SIG-M5 treated with dmso at 0.1 percent for 504 hours (cell line): ENCODE measurements at regions not wholly inside any gene's neighbourhood (a gene's known extent, or its start where the extent isn't known, plus 50 kb on each side); places are given as distances from the start of the nearest gene placed in this dataset.

ENCODE experiments used
- DNase-seq: peaks from one replicate; lab custom pipeline; 2025; ENCODE audit not compliant: unreplicated experiment; lab: John Stamatoyannopoulos, UW

DNA sequence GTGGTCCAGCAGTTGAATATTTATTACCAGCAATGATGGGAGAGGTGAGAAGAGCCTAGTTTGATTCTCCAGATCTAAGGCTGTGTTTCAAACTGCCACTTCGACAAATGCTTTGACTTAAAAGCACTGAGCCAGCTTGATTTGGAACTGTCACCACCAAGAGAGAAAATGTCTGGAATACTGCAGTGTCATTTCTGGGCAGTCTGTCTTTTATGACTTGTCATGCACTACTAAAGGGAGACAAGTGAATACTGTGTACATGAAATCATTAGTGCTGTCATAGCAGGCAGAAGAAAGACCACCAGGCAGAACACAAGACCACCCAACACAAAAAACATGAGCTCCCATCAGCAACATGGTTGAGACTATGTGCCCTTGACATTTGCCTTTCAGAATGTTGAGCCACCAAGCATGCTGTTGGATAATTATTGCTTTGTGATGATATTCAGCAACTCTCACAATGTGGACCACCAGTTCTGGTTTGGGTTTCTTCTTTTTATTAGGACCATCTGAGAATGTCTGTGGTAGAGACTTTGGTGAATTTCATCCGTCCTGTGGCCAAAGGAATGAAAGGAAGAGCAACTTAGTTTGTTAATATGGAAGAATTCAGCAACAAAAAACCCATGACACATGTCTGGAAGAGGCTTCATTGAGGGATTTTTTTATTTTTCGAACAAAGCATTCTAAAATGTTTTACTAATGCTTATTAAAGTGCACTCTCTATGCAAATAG is 125.8 kb downstream of the NTMT2 start:
- DNase-seq: no peak

DNA sequence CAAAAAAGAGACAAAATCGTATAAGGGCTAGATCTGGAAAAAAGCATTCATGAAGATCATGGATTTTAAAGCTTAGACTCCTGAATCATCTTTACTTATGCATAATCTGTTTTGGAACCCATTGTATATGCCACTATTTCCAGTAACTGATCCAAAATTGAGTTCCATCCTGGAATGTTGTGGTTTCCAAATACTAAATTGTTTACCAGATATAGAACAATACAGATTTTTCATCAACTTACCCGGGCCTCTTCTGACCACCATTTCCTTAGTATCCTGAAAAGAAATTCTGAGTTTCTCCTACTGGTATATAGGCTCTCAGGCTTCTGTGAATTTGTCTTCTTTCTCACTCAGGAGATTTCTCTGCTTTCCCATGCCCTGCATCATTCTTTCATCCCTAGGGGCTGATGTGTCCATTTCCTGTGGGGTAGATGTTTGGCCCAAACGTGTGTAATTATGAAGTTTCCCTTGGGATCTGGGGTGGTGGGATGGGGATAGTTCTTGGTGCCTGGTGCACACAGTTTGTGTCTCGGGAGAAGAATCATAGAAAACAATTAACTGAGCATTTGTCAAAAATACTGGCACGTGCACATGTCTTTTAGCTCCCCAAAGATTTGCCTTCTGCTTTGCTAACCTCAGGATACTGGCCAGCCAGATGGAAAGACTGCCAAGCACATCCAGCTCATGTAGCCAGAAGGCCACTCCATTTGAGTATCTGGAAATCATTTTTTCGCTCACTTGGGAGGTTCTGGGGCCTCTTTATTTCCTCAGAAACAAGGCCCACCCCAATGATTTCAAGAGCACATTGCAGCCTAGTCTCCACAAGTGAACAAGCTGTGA is 127.8 kb downstream of the NTMT2 start:
- no peak for DNase-seq

DNA sequence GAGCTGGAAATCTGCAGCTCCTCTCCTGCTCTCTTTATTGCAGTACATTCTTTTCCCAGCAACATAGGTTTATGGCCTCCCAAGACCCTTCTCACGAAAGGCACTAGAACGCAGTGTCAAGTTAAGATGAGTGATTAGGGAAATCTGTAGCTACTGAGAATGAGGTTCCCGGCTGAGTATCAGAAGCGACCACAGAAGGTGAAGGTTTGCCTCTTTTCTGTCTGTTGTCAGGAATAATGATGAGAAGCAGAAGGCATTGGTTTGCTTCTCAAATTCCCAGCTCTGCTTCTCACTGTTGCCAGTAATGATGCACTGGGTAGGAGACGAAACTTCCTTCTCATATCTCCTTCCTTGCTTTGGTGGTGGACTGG is 128.4 kb downstream of the NTMT2 start:
- no peak for DNase-seq

DNA sequence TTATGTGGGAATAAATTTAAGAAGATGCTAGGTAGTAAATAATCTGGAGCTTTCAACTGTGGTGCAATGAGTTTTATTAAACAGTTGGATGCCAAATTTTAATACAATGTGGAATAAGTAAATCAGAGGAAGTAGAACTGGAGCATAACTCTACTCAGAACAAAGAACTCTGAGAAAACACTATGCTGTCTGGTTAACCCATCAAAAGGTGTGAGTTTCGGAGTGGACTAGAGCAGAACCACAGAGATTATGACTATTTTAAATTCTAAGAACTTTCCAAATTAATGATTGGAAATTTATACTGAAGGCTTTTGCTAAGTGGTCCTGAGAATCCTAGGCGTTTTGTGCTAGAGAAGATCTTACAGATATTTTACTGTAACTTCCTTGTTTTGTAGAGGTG is 132.2 kb downstream of the NTMT2 start:
- DNase-seq: no peak

DNA sequence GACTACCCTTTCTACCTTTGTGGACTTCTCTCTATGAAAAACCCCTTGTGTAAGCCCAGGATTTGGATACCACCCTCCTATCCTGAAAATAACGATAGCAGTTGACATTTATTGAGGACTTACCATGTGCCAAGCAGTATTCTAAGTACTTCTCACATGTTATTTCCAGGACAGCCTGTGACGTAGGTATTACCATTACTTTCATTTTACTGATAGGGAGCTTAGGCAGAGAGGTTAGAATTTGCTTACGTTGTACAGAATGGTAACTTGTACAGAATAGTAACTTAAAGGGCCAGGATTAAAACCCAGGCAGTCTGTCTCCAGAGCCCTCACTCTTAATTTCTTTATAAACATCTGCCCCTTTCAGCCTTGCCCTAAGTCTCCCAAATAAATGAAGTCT is 138.3 kb downstream of the NTMT2 start:
- no peak for DNase-seq

DNA sequence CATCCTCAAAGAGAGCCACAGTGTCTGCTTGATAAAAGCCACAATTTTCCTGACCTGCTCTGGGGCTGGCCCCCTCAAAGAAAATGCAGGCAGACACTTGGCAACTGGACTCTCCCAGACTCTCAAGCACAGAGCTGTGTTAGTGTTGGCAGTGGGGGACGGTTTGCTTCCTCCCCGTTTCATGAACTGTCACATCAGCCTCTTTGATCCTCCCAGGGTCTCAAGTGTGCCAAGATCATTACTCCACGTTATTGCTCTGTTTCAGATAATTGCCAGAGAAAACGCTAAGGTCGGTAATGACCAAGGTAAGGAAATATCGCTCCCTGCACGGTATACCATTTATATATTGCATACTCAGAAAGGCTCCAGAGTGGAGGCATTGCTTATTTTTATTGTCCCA is 138.8 kb downstream of the NTMT2 start:
- no peak for DNase-seq

DNA sequence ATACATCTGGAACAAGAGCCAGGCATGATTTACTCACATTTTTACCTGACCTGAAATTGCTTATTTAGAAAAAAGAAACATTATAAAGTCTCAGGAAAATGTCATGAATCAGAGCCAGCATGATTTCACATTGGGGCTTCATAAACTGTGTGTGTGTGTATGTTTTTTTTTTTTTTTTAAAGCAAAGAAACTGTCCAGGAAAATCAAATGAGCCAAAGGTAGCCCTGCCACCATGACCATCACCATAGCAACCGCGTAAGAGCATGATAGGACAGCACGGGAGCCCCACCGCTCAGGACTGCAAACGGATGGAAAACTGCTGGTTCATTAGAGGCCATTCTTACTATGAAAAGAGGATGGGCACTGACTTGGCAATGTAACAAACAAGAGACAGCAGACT is 139.2 kb downstream of the NTMT2 start:
- no peak for DNase-seq

DNA sequence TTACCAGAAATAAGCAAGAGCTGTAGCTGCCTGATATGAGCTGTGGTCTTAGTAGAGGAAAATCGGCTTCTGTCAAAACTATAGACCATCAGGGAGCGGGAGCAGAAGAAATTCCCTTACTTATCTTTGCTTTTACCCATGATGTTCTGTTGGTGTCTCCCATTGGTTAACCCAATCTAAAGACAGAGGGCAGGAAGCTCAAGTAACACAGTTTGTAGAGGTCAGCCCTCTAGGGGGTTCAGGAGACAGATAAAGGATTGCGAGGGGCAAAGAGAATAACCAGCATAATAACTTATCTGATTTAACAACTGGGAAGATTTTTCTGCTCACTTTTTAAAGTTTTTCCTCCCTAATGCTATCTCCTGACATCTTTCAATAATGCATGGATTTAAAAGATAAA is 142.4 kb downstream of the NTMT2 start:
- DNase-seq: no peak

DNA sequence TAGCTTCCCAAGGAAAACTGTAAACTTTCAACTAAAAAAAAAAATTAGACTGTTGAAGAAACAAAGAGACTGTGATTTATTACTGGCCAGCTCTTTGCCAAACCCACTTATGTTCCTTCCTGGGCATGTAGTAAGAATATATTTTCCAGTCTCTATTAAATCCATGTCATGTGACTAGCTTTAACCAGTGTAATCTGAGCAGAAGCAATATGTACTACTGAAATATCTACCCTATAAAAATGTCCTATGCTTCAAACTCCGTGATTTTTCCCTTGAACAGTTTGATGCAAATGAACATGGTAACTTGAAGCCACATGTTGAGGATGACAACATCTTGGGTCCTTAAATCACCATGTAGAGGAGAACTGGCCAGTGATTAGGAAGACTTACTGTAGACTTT is 144.5 kb downstream of the NTMT2 start:
- DNase-seq: no peak

DNA sequence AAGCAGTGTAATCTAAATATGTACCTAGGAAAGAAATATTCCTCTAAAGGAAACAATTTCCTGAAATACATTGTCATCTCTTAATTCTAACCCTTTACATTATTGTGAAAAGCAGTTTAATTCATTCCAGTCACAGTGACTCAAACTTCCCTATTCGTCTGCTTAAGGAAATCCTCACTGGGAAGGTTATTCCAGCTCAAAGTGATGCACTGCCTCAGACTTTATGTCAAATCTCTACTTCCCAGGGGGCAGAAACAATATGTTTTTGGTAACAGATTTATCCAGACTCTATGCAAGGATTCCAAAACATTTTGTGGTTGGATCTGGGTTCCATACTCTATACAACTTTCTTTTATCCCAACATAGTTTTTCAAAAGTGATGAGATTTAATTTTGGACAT is 145.2 kb downstream of the NTMT2 start:
- no peak for DNase-seq

DNA sequence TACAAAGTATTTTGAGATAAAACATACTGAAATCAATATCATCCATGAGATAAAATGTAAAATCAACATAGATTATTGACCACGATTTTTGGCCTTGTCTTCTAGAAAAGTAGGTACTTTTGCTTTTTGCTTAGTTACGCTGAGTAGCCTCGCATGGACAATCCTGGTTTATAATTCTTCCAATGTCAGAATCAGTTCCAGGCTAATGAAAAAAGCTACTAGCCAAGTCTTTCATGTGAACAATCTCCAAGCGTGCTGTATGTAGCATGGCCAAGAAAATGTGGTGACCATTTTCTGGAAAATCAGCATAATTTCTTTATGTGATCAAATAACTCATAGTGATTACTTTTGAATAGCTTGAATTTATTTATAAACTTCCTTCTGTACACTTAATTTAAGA is 145.8 kb downstream of the NTMT2 start:
- DNase-seq: no peak

DNA sequence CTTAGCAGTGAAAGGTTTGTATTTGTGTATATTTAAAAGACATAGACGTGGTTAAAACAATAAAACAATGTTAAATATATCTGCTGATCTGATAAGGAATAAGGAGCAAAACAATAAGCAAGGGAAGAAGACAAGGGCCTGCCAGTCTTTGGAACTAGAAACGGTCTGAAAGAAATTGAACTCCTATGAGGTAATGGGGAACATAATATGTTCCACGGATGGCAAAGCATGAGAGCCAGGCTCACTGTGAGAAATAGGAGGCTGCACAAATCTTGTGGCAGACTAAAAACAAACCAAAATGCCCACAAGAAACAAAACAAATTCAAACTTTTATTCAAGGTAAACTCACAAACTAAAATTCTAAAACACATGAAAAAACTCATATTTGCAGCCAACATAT is 150.5 kb downstream of the NTMT2 start:
- DNase-seq: no peak

DNA sequence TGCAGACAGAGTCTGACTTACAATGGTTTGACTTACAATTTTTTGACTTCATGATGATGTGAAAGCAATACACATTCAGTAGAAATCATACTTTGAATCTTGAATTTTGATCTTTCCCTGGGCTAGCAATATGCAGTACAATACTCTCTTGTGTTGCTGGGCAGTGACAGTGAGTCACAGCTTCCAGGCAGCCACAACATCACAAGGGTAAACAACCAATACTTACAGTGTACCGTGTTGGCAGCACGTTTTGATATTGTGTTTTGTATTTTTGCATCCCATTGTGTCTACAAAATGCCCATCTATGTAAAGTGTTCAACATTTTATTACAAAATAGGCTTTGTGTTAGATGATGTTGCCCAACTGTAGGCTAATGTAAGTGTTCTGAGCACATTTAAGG is 150.9 kb downstream of the NTMT2 start:
- no peak for DNase-seq

DNA sequence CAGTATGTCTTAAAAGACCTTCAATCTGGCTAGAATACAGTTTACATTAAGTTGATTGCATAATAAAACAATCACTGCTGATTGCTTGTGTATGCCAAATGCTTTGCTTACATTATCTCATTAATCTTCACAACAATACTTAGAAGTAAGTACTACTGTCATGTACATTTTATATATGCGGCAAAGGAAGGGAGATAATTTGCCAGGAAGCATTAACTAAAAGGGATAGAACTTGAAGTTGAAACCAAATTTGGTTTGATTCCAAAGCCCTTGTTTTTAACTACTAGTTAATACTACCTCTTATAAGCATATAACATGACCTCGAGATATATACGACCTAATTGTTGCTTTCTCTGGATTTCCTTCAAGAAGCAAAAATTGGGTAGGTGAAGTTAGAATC is 155.8 kb downstream of the NTMT2 start:
- DNase-seq: no peak

DNA sequence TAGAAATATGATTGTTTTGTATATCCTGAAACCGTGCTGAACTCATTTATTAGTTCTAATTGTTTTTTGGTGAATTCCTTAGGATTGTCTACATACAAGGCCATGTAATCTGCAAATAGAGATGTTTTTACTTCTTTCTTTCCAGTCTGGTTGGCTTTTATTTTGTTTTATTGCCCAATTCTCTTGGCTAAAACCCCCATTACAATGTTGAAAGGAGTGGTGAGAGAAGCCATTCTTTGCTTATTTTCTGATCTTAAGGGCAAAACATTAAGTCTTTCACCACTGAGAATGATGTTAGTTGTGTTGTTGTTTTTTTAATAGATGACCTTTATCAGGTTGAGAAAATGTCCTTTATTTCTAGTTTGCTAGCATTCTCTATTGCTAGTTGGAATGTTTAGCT is 157.3 kb downstream of the NTMT2 start:
- no peak for DNase-seq

DNA sequence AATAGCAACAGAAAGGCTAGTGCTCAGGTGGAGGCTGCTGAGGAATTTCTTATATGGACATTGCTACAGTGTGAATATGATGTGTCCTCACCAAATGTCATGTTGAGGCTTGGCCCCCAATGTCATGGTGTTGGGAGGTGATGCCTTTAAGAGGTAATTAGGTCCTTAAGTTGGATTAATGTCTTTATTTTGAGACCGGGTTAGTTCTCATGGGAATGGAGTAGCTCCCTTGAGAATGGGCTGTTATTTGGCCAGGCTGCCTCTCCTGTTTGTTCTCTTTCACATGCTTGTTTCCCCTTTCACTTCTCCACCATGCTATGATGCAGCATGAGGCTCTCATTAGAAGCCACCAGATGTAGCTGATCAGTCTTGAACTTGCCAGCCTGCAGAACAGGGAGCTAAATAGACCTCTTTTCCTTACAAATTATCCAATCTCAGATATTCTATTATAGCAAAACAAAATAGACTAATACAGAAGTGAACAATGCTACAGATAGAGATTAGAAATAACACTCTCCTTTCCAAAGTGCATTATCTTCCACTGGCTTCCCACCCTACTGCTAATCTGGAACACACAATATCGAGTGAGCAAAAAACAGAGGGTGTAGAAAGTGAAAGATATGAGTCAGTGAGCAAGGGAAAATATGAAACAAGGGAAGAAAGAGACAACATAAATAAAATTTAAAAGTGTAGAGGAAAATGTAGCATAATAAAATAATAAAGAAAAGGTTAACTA is 160.2 kb downstream of the NTMT2 start:
- DNase-seq: no peak

DNA sequence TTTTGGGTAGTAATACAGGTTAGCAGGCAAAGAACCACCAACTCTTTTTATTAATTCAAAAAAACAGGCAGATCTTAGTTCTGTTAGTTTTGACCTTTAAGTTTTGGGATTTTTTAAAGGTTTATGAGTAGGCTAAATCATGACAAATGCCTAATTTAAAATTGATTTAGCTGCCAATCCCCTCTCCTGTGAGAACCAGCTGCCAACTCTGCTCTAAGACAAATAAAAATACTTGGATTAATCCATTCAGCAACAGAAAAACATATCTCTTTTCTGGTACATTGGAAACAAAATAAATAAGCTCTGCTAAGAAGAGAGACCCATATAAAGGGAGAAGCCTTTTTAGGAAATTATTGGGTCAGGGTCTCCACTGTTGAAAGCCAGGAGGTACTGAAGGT is 160.8 kb downstream of the NTMT2 start:
- no peak for DNase-seq

DNA sequence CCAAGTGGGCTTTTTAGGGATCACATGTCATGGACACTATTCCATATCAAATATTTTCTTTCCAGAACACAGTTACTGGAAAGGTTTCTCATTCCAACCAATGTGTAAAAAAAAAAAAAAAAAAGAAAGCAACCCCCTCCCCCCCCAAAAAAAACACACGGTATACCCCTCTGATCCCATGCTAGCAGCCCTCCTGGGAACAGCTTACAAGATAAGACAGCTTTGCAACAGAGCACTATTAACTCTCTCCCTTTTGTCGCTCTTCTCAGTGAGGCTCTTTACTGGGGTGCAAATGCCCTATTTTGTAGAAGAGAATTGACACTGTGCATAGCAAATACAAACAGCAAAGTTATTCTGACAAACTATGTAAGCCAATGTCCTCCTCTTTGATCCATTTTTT is 161.2 kb downstream of the NTMT2 start:
- no peak for DNase-seq

DNA sequence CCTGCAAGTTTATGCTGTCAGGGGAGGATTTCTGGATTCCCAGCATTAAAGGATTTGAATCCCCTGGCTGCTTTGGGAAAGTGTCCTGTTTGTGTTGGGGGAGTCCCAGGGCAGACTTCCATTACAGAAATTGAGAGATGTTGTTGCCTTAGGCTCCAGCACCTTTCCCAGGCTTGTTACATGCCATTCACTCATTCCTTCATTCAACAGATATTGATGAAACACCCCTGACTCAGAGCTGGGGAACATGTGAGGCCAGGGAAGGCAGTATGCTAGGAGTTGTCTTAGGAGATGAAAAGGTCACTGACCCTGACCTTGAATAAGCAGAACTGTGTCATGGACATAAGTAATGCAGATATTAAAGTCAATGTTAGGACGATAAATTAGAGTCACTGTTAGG is 161.7 kb downstream of the NTMT2 start:
- no peak for DNase-seq

DNA sequence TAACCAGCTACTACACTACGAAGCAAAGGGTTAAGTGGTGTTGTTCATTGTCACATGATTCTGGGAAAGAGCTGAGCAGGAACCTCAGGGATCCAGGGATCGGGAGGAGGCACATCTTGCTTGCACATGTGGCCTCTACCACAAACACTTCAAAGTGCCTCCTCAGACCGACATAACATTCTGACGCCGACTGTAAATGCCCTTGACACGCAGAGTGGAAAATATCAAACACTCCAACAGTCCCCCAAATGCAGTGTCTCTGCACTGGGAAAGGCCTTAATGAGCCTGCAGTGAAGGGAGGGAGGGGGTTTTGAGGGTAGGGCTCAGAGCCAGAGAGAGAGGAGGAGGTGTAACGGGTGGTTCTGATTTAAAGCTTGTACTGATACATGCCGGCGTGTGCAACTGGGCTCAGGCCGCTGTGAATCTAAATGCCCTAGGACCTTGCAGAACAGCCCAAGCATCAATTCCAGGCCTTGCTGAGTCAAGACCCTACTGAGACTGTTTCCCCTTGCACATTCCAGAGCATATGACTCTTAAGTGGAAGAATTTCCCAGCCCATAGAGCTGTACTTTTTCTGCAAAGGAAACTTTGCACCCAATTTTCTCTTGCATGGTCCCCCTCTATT is 163.7 kb downstream of the NTMT2 start:
- DNase-seq: no peak

DNA sequence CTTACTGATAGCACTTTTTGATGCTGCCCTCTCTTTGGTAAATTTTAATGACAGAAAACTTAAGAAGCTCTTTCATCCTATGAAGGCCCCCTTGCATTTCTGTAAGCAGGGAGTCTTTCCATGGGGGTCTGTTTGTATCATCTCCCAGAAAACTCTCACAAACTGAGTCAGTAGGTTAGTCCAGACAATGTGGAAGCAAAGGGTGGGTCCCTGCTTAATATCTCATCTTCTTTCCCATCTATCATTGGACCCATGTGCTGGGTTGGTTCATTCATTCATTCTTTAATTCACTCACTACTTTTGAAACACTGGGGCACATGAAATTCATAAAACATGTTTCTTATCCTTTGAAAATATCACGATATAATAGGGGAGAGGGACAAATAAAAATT is 164.3 kb downstream of the NTMT2 start:
- DNase-seq: no peak

DNA sequence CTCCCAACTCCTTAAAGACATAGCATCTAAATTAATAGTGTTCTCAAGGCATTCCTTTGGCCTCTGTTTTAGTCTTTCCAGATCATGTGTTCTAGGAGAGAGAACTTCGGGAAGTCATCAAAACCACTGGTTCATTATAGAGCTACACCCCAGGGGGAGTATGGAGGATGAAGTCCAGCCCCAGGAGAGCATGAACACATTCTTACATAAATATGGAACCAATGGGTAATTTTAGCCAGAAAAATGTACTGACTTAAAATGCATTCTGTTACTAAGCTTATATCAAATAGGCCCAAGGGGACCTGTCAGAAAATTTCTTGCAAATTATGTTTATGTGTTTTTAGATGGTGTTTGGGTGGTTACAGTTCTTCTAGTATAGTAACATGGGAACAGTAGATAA is 165.2 kb downstream of the NTMT2 start:
- no peak for DNase-seq
